Adrenal gland (tissue), 5 donors: ENCODE measurements at regions not wholly inside any gene's neighbourhood (a gene's known extent, or its start where the extent isn't known, plus 50 kb on each side); places are given as distances from the start of the nearest gene placed in this dataset.

Source experiments
- CTCF ChIP-seq, 6 experiments: fragments of 450-650 bp in 4 of 6; fragments of 200-600 bp in 2 of 6; sonication (generic) in 1 of 6; IDR thresholded peaks; 1 replicate in 5 of 6; 2 replicates in 1 of 6; pipeline versions ENCODE4 v1.5.1 to v1.8.0; 2016 to 2021; ENCODE audit warnings: antibody characterized with exemption in 6 of 6, mild to moderate bottlenecking in 2 of 6, moderate library complexity in 1 of 6
- POLR2A ChIP-seq, 2 donors: fragments of 450-650 bp; IDR thresholded peaks; one replicate each; pipeline ENCODE4 v1.6.1; 2017; ENCODE audit warnings: antibody characterized with exemption in 2 of 2, mild to moderate bottlenecking in 2 of 2, moderate library complexity in 1 of 2
- donor health status: DM: no; HTN: no; CAD: no.

- TF ChIP-seq POLR2A (IDR thresholded peaks at IDR 0.05): no peak
- no peak for TF ChIP-seq CTCF (IDR thresholded peaks at IDR 0.05)
These were observed 284.9 kb upstream of the EEF2KMT start for GRCh38 chr16:5382484-5382883.
